GM18502 (cell line): ENCODE measurements at regions not wholly inside any gene's neighbourhood (a gene's known extent, or its start where the extent isn't known, plus 50 kb on each side); places are given as distances from the start of the nearest gene placed in this dataset.
"Not testable (repeated sequence)": the region's sequence is repeated elsewhere in the genome, so short reads cannot be mapped to it uniquely, and the experiment has no call there.

Experiments used
- ATAC-seq: cut with Tn5 transposase; IDR thresholded peaks from one replicate; pipeline ENCODE4 v1.9.1; 2021; ENCODE audit warnings: mild to moderate bottlenecking; ENCODE audit not compliant: unreplicated experiment, poor library complexity

GRCh38 chr10:70987396-70988130, 99.2 kb upstream of the PCBD1 start:
- no peak for ATAC-seq

- not testable (repeated sequence) for ATAC-seq
These were observed 101.8 kb upstream of the PCBD1 start for GRCh38 chr10:70990156-70990555.

- no peak for ATAC-seq
These were observed 102.3 kb upstream of the PCBD1 start for GRCh38 chr10:70990681-70991080.

- ATAC-seq = no peak
These were observed 103.1 kb upstream of the PCBD1 start for GRCh38 chr10:70991140-70992124.

GRCh38 chr10:70992436-70992835, 104.1 kb upstream of the PCBD1 start:
- ATAC-seq = no peak

- no peak for ATAC-seq
These were observed 104.7 kb upstream of the PCBD1 start for GRCh38 chr10:70993051-70993450.

- no peak for ATAC-seq
These were observed 108.2 kb upstream of the PCBD1 start for GRCh38 chr10:70996549-70996948.

GRCh38 chr10:70997236-70997635, 108.9 kb upstream of the PCBD1 start:
- no peak for ATAC-seq

- no peak for ATAC-seq
These were observed 109.7 kb upstream of the PCBD1 start for GRCh38 chr10:70998086-70998485.

- no peak for ATAC-seq
These were observed 113.1 kb upstream of the PCBD1 start for GRCh38 chr10:71001470-71001869.

- no peak for ATAC-seq
These were observed 116.1 kb upstream of the PCBD1 start for GRCh38 chr10:71004176-71005075.

- no peak for ATAC-seq
These were observed 117.3 kb upstream of the PCBD1 start for GRCh38 chr10:71005337-71006305.

- no peak for ATAC-seq
These were observed 118.1 kb upstream of the PCBD1 start for GRCh38 chr10:71006506-71006905.

GRCh38 chr10:71007516-71007915, 119.2 kb upstream of the PCBD1 start:
- no peak for ATAC-seq

- no peak for ATAC-seq
These were observed 119.8 kb upstream of the PCBD1 start for GRCh38 chr10:71008150-71008549.

GRCh38 chr10:71009126-71009525, 120.8 kb upstream of the PCBD1 start:
- no peak for ATAC-seq

- no peak for ATAC-seq
These were observed 122.4 kb upstream of the PCBD1 start for GRCh38 chr10:71010730-71011129.

- no peak for ATAC-seq
These were observed 122.8 kb upstream of the PCBD1 start for GRCh38 chr10:71011141-71011540.
